WI38 (cell line): ENCODE measurements at regions not wholly inside any gene's neighbourhood (a gene's known extent, or its start where the extent isn't known, plus 50 kb on each side); places are given as distances from the start of the nearest gene placed in this dataset.
A peak's percentile ranks its signal among the peaks of the same experiment; 100 is the strongest.

Source experiments
- H3K4me3 ChIP-seq: 2 replicates; pipeline ENCODE4 v1.5.1; 2011; ENCODE audit warnings: low read depth, mild to moderate bottlenecking, control low read depth, low read length
- TF ChIP-seq, protein P1 (sequence below): IDR thresholded peaks from 2 replicates; pipeline ENCODE4 v1.5.1; 2012; ENCODE audit warnings: low read depth, mild to moderate bottlenecking, control low read depth, low read length

DNA sequence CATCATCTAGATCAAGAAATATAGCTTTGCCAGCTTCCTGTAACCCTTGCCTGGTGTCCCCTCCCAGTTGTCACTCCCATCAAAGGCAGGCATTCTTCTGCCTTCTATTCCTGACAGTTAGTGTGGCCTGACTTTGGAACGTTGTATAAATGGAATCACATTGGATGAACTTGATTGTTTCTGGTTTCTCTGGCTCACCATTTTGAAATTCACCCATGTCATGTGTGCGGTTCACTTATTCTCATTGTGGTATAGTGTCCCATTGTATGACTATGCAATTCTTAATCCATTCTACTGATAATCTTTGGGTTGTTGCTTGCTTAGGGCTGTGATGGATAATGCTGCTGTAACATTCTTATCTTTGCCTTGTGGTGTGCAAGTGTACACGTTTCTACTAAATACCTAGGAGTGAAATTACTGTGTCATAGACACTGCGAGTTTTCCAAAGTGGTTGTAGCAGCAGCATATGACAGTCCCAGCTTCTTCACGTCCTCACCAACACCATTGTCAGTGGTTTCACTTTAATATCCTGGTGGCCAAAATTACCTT is 73.2 kb downstream of the VEGFA start:
- TF ChIP-seq, protein P1, sequence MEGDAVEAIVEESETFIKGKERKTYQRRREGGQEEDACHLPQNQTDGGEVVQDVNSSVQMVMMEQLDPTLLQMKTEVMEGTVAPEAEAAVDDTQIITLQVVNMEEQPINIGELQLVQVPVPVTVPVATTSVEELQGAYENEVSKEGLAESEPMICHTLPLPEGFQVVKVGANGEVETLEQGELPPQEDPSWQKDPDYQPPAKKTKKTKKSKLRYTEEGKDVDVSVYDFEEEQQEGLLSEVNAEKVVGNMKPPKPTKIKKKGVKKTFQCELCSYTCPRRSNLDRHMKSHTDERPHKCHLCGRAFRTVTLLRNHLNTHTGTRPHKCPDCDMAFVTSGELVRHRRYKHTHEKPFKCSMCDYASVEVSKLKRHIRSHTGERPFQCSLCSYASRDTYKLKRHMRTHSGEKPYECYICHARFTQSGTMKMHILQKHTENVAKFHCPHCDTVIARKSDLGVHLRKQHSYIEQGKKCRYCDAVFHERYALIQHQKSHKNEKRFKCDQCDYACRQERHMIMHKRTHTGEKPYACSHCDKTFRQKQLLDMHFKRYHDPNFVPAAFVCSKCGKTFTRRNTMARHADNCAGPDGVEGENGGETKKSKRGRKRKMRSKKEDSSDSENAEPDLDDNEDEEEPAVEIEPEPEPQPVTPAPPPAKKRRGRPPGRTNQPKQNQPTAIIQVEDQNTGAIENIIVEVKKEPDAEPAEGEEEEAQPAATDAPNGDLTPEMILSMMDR = no peak
- H3K4me3 ChIP-seq = no peak overlapping the region

DNA sequence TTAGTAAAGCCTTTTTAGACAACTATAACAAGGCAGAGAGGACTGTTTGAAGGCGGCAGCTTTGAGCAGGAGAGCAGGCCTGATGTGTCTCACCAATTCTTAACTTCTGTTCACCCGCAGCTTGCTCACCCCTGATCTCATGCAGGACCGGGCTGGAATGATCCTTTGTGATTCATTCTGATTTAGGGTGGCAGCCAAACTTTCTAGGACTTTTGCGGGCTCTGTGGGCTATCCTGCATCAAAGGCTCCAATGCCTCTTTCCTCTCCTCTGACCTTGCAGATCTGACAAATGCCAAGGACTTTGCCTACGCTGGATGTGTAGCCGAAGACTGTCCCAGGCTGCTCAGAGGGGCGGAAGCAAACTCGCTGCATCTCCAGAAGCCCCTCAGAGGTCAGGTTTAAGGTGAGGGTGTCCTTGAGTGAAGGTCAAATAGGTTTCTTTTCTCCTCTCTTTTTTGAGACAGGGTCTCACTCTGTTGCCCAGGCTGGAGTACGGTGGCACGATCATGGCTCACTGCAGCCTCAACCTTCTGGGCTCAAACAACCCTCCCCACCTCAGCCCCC is 72.3 kb downstream of the VEGFA start:
- TF ChIP-seq, protein P1 = no peak

GRCh38 chr6:43840490-43841218 is 70.6 kb downstream of the VEGFA start:
- no peak overlapping the region for H3K4me3 ChIP-seq
- TF ChIP-seq, protein P1 = no peak

More for the DNA sequence above, 72.3 kb downstream of the VEGFA start:
- no peak overlapping the region for H3K4me3 ChIP-seq

DNA sequence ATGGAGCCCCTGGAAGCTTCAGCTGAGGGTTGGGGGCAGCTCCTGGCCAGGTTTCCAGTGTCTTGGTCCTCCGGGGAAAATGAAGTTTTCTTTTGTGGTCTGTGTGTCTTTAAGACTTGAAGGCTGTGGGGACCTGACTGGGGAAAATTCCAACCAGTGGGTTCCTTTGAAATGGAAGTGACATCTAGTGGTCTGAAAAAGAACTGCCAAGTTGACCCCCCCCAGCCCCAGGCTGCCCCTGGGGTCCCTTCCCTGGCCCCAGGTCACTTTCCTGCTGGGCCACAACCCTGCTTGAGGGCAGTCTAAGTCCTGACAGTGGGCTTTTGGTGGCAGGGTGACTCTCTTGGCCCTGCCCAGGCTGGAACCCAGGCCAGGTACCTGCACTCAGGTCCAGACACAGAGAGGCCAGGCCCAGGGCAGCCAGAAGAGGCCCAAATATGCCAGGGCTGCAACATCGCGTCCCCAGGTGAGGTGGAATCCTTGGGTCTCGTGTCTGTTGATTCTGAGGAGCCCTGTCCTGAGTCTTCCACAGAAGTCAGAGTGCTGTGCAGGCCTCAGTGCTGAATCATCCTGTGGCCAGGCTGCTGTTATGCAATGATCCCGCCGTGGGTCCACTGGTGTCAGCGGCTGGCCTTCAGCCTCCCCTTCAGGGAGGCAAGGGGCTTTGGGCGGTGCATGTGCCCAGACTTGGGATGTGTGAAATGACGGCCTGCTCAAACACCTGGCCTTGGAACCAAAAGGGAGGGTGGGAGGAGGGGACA is 68.4 kb downstream of the VEGFA start:
- no peak overlapping the region for H3K4me3 ChIP-seq
- TF ChIP-seq, protein P1 = peak; percentile 64

- no peak overlapping the region for H3K4me3 ChIP-seq
Observed at GRCh38 chr6:43837507-43837906, 67.5 kb downstream of the VEGFA start.

GRCh38 chr6:43836507-43837240 is 66.7 kb downstream of the VEGFA start:
- TF ChIP-seq, protein P1 = no peak
- H3K4me3 ChIP-seq = no peak overlapping the region

More at GRCh38 chr6:43837507-43837906, 67.5 kb downstream of the VEGFA start:
- TF ChIP-seq, protein P1 = no peak
